Liver (tissue), 3 donors: ENCODE measurements at regions not wholly inside any gene's neighbourhood (a gene's known extent, or its start where the extent isn't known, plus 50 kb on each side); places are given as distances from the start of the nearest gene placed in this dataset.

Experiments used
- CTCF ChIP-seq: fragments of 150-350 bp; IDR thresholded peaks from 2 replicates; pipeline ENCODE4 v1.5.1; 2017; ENCODE audit warnings: improper control_type of control experiment, low read depth, low read length; ENCODE audit not compliant: missing input control
- RAD21 ChIP-seq, 2 donors: IDR thresholded peaks; 2 replicates each; pipeline ENCODE4 v1.6.1; 2016; ENCODE audit warnings: antibody characterized with exemption in 2 of 2, mild to moderate bottlenecking in 2 of 2
- TAF1 ChIP-seq: conservative IDR thresholded peaks from 2 replicates; pipeline ENCODE4 v1.6.1; 2016; ENCODE audit warnings: antibody characterized with exemption, mild to moderate bottlenecking
- YY1 ChIP-seq: IDR thresholded peaks from 2 replicates; pipeline ENCODE4 v1.6.1; 2016; ENCODE audit warnings: antibody characterized with exemption, mild to moderate bottlenecking
- TF ChIP-seq, protein P1 (sequence below): IDR thresholded peaks from 2 replicates; pipeline ENCODE4 v1.6.1; 2016; ENCODE audit warnings: antibody characterized with exemption
- donor health status: healthy.
- donor health status: healthy.

DNA sequence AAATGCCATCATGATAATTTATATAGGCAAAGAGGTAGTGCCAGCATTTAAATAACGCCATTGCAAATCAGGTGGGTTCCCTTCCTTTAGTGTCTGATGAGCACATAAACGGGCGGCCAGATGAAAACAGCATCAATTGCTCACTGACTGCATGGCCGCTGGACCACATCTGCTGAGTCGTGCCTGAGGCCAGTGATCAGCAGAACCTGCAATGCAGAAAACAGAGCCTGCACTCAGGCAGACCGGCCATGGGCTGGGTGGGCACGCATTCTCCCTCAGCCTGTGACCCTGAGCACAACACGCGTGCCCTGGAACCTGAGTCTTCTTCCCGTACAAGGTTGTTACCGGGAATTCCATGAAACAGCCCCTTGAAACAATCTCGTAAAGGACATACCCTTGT is 144.0 kb upstream of the THBS2 start:
- TF ChIP-seq RAD21 (IDR thresholded peaks at IDR 0.05) (no peak), CTCF (no peak), YY1 (no peak), TAF1 (no peak)
- TF ChIP-seq, protein P1, sequence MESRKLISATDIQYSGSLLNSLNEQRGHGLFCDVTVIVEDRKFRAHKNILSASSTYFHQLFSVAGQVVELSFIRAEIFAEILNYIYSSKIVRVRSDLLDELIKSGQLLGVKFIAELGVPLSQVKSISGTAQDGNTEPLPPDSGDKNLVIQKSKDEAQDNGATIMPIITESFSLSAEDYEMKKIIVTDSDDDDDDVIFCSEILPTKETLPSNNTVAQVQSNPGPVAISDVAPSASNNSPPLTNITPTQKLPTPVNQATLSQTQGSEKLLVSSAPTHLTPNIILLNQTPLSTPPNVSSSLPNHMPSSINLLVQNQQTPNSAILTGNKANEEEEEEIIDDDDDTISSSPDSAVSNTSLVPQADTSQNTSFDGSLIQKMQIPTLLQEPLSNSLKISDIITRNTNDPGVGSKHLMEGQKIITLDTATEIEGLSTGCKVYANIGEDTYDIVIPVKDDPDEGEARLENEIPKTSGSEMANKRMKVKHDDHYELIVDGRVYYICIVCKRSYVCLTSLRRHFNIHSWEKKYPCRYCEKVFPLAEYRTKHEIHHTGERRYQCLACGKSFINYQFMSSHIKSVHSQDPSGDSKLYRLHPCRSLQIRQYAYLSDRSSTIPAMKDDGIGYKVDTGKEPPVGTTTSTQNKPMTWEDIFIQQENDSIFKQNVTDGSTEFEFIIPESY, result no peak
